ENCODE measurements at regions not wholly inside any gene's neighbourhood (a gene's known extent, or its start where the extent isn't known, plus 50 kb on each side); places are given as distances from the start of the nearest gene placed in this dataset.

- Histone ChIP-seq H3K36me3 (ENCODE audit: insufficient read depth, low read length) (no peaks in the 10 kb centered on the region), H3K9me2 (replicated peaks; ENCODE audit: insufficient read depth, low read length) (no peaks in the 10 kb centered on the region), H3K4me2 (ENCODE audit: low read depth, low read length, poor library complexity, severe bottlenecking) (no peak overlapping the region), H3K4me1 (ENCODE audit: low read length) (no peaks in the 10 kb centered on the region), H2AFZ (ENCODE audit: low read length) (no peak overlapping the region), H3K79me2 (ENCODE audit: low read length) (no peaks in the 10 kb centered on the region), H3K27me3 (ENCODE audit: low read length) (no peaks in the 10 kb centered on the region), H4K20me1 (ENCODE audit: insufficient read depth, low read depth, low read length) (no peaks in the 10 kb centered on the region), H3K4me3 (ENCODE audit: low read length) (no peak overlapping the region), H3K27ac (ENCODE audit: low read length) (no peak overlapping the region), H3K9me3 (ENCODE audit: low read length) (no peaks in the 10 kb centered on the region), H3K9ac (ENCODE audit: low read length) (no peak overlapping the region)
- no peak for DNase-seq
Observed at GRCh38 chr2:13533524-13533922, 816.8 kb downstream of the TRIB2 start.

- no peak overlapping the region for H2AFZ ChIP-seq (ENCODE audit: low read length)
Observed at GRCh38 chr2:13536941-13537340, 820.2 kb downstream of the TRIB2 start.

GRCh38 chr2:13537771-13538349, 821.1 kb downstream of the TRIB2 start:
- H3K9me3 ChIP-seq (ENCODE audit: low read length): no peaks in the 10 kb centered on the region
- H3K27ac ChIP-seq (ENCODE audit: low read length): no peak overlapping the region
- H3K4me1 ChIP-seq (ENCODE audit: low read length): no peaks in the 10 kb centered on the region
- H3K4me3 ChIP-seq (ENCODE audit: low read length): no peak overlapping the region
- H3K27me3 ChIP-seq (ENCODE audit: low read length): no peaks in the 10 kb centered on the region
- H3K36me3 ChIP-seq (ENCODE audit: insufficient read depth, low read length): no peaks in the 10 kb centered on the region
- no peak overlapping the region for H3K9ac ChIP-seq (ENCODE audit: low read length)
- no peak for DNase-seq
- H3K79me2 ChIP-seq (ENCODE audit: low read length): no peaks in the 10 kb centered on the region
- H3K9me2 ChIP-seq (replicated peaks; ENCODE audit: insufficient read depth, low read length): no peaks in the 10 kb centered on the region
- H4K20me1 ChIP-seq (ENCODE audit: insufficient read depth, low read depth, low read length): no peaks in the 10 kb centered on the region
- no peak overlapping the region for H2AFZ ChIP-seq (ENCODE audit: low read length)
- no peak overlapping the region for H3K4me2 ChIP-seq (ENCODE audit: low read depth, low read length, poor library complexity, severe bottlenecking)

More at GRCh38 chr2:13536941-13537340, 820.2 kb downstream of the TRIB2 start:
- no peak for DNase-seq
- Histone ChIP-seq H3K9me3 (ENCODE audit: low read length) (no peaks in the 10 kb centered on the region), H3K4me1 (ENCODE audit: low read length) (no peaks in the 10 kb centered on the region), H3K4me3 (ENCODE audit: low read length) (no peak overlapping the region), H3K27ac (ENCODE audit: low read length) (no peak overlapping the region), H4K20me1 (ENCODE audit: insufficient read depth, low read depth, low read length) (no peaks in the 10 kb centered on the region), H3K36me3 (ENCODE audit: insufficient read depth, low read length) (no peaks in the 10 kb centered on the region), H3K9me2 (replicated peaks; ENCODE audit: insufficient read depth, low read length) (no peaks in the 10 kb centered on the region), H3K79me2 (ENCODE audit: low read length) (no peaks in the 10 kb centered on the region), H3K4me2 (ENCODE audit: low read depth, low read length, poor library complexity, severe bottlenecking) (no peak overlapping the region), H3K27me3 (ENCODE audit: low read length) (no peaks in the 10 kb centered on the region), H3K9ac (ENCODE audit: low read length) (no peak overlapping the region)

DNA sequence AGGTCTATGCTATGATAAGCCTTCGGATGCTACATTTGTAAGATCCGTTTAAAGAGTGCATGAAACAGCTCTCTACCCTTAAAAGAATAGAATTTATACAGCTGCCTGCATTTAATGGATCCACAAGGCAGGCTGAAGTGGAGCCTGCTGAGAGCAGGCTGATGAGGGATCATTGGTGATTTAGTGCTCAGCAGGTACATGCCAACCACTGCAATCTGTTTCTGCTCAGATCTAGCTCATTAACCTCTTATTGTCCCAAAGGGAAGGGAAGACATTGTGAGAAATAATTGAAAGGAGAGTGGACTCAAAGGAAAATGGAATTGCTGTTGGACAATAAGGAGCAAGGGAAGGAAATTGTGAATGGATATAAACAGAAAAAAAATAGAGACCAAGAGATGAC, 822.6 kb downstream of the TRIB2 start:
- H2AFZ ChIP-seq (ENCODE audit: low read length): no peak overlapping the region
- H3K4me1 ChIP-seq (ENCODE audit: low read length): no peaks in the 10 kb centered on the region
- H3K27me3 ChIP-seq (ENCODE audit: low read length): no peaks in the 10 kb centered on the region
- H3K4me2 ChIP-seq (ENCODE audit: low read depth, low read length, poor library complexity, severe bottlenecking): no peak overlapping the region
- no peak overlapping the region for H3K27ac ChIP-seq (ENCODE audit: low read length)
- H3K36me3 ChIP-seq (ENCODE audit: insufficient read depth, low read length): no peaks in the 10 kb centered on the region
- H3K4me3 ChIP-seq (ENCODE audit: low read length): no peak overlapping the region
- H3K9me3 ChIP-seq (ENCODE audit: low read length): no peaks in the 10 kb centered on the region
- no peaks in the 10 kb centered on the region for H3K9me2 ChIP-seq (replicated peaks; ENCODE audit: insufficient read depth, low read length)
- DNase-seq: no peak
- H4K20me1 ChIP-seq (ENCODE audit: insufficient read depth, low read depth, low read length): no peaks in the 10 kb centered on the region
- H3K9ac ChIP-seq (ENCODE audit: low read length): no peak overlapping the region
- no peaks in the 10 kb centered on the region for H3K79me2 ChIP-seq (ENCODE audit: low read length)

- Histone ChIP-seq H3K79me2 (ENCODE audit: low read length) (no peaks in the 10 kb centered on the region), H3K9me3 (ENCODE audit: low read length) (no peaks in the 10 kb centered on the region), H2AFZ (ENCODE audit: low read length) (no peak overlapping the region), H3K4me3 (ENCODE audit: low read length) (no peak overlapping the region), H4K20me1 (ENCODE audit: insufficient read depth, low read depth, low read length) (no peaks in the 10 kb centered on the region), H3K9me2 (replicated peaks; ENCODE audit: insufficient read depth, low read length) (0 out of 2 replicates have a peak, but pooled peaks cover 5% of the 10 kb centered on the region), H3K4me2 (ENCODE audit: low read depth, low read length, poor library complexity, severe bottlenecking) (no peak overlapping the region), H3K27ac (ENCODE audit: low read length) (no peak overlapping the region), H3K4me1 (ENCODE audit: low read length) (no peaks in the 10 kb centered on the region), H3K27me3 (ENCODE audit: low read length) (no peaks in the 10 kb centered on the region), H3K36me3 (ENCODE audit: insufficient read depth, low read length) (no peaks in the 10 kb centered on the region), H3K9ac (ENCODE audit: low read length) (no peak overlapping the region)
- no peak for DNase-seq
Observed at GRCh38 chr2:13542061-13542460, 825.3 kb downstream of the TRIB2 start.

DNA sequence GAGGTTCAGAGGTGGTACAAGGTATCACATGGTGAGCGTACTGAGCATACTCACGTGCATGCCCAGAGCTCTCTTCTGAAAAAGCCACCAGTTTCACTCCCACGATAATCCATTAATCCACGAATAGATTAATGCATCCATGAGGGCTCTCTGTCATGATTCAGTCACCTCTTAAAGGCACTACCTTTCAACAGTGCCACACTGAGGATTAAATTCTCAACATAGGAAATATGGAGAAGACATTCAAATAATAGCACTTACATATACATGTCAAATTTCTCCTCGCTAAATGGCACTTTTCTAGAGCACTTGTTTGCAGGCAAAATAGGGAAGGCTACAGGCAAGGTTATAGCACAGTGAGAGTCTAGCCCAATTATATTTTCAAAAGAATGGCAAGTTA, 825.9 kb downstream of the TRIB2 start:
- H3K79me2 ChIP-seq (ENCODE audit: low read length): no peaks in the 10 kb centered on the region
- H3K27me3 ChIP-seq (ENCODE audit: low read length): no peaks in the 10 kb centered on the region
- no peaks in the 10 kb centered on the region for H3K4me1 ChIP-seq (ENCODE audit: low read length)
- H3K9me3 ChIP-seq (ENCODE audit: low read length): no peaks in the 10 kb centered on the region
- no peak for DNase-seq
- H3K36me3 ChIP-seq (ENCODE audit: insufficient read depth, low read length): no peaks in the 10 kb centered on the region
- no peak overlapping the region for H3K4me3 ChIP-seq (ENCODE audit: low read length)
- no peaks in the 10 kb centered on the region for H4K20me1 ChIP-seq (ENCODE audit: insufficient read depth, low read depth, low read length)
- no peak overlapping the region for H2AFZ ChIP-seq (ENCODE audit: low read length)
- no peak overlapping the region for H3K27ac ChIP-seq (ENCODE audit: low read length)
- H3K4me2 ChIP-seq (ENCODE audit: low read depth, low read length, poor library complexity, severe bottlenecking): no peak overlapping the region
- 0 out of 2 replicates have a peak, but pooled peaks cover 5% of the 10 kb centered on the region for H3K9me2 ChIP-seq (replicated peaks; ENCODE audit: insufficient read depth, low read length)
- H3K9ac ChIP-seq (ENCODE audit: low read length): no peak overlapping the region

- H3K9me3 ChIP-seq (ENCODE audit: low read length): no peaks in the 10 kb centered on the region
- H3K4me2 ChIP-seq (ENCODE audit: low read depth, low read length, poor library complexity, severe bottlenecking): no peak overlapping the region
- no peak for DNase-seq
- H3K9ac ChIP-seq (ENCODE audit: low read length): no peak overlapping the region
- no peaks in the 10 kb centered on the region for H3K79me2 ChIP-seq (ENCODE audit: low read length)
- H3K4me3 ChIP-seq (ENCODE audit: low read length): no peak overlapping the region
- no peaks in the 10 kb centered on the region for H3K27me3 ChIP-seq (ENCODE audit: low read length)
- H3K27ac ChIP-seq (ENCODE audit: low read length): no peak overlapping the region
- no peak overlapping the region for H2AFZ ChIP-seq (ENCODE audit: low read length)
- no peaks in the 10 kb centered on the region for H3K36me3 ChIP-seq (ENCODE audit: insufficient read depth, low read length)
- H3K4me1 ChIP-seq (ENCODE audit: low read length): no peaks in the 10 kb centered on the region
- H3K9me2 ChIP-seq (replicated peaks; ENCODE audit: insufficient read depth, low read length): 0 out of 2 replicates have a peak, but pooled peaks cover 5% of the 10 kb centered on the region
- no peaks in the 10 kb centered on the region for H4K20me1 ChIP-seq (ENCODE audit: insufficient read depth, low read depth, low read length)
Observed at GRCh38 chr2:13543550-13543949, 826.8 kb downstream of the TRIB2 start.

DNA sequence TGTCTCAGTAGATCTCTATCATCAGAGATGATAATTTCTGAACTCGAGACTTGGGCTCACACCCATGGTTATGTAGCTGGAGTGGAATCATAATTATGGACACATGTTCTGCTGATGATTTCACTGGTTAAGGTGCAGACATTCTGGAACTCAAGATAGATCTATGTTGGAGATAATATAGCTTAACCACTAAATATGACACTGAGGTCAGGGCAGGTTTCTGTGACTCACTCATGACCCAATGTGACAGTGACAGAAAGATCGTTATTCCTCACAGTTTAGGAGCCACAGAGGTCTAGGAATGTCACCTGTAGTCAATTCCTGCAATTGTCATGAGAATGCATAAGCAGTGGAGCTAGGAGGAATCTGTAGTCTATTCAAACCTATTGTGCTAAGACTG, 828.6 kb downstream of the TRIB2 start:
- Histone ChIP-seq H3K4me1 (ENCODE audit: low read length) (no peaks in the 10 kb centered on the region), H3K4me3 (ENCODE audit: low read length) (no peak overlapping the region), H3K27ac (ENCODE audit: low read length) (no peak overlapping the region), H3K79me2 (ENCODE audit: low read length) (no peaks in the 10 kb centered on the region), H3K36me3 (ENCODE audit: insufficient read depth, low read length) (no peaks in the 10 kb centered on the region), H3K9ac (ENCODE audit: low read length) (no peak overlapping the region), H2AFZ (ENCODE audit: low read length) (no peak overlapping the region), H3K9me2 (replicated peaks; ENCODE audit: insufficient read depth, low read length) (0 out of 2 replicates have a peak, but pooled peaks cover 5% of the 10 kb centered on the region), H3K9me3 (ENCODE audit: low read length) (no peaks in the 10 kb centered on the region), H4K20me1 (ENCODE audit: insufficient read depth, low read depth, low read length) (no peaks in the 10 kb centered on the region), H3K27me3 (ENCODE audit: low read length) (no peaks in the 10 kb centered on the region), H3K4me2 (ENCODE audit: low read depth, low read length, poor library complexity, severe bottlenecking) (no peak overlapping the region)
- DNase-seq: no peak

Data from Karpas-422 (cell line).